Lower leg skin (tissue), 3 donors: ENCODE measurements at regions not wholly inside any gene's neighbourhood (a gene's known extent, or its start where the extent isn't known, plus 50 kb on each side); places are given as distances from the start of the nearest gene placed in this dataset.

Experiments
- CTCF ChIP-seq, 3 donors: fragments of 450-650 bp; IDR thresholded peaks; one replicate each; pipeline ENCODE4 v1.5.1; 2016; ENCODE audit warnings: antibody characterized with exemption in 3 of 3, mild to moderate bottlenecking in 3 of 3, moderate library complexity in 2 of 3
- POLR2A ChIP-seq, 2 donors: fragments of 450-650 bp; IDR thresholded peaks; one replicate each; pipeline ENCODE4 v1.6.1; 2016 to 2017; ENCODE audit warnings: antibody characterized with exemption in 2 of 2, mild to moderate bottlenecking in 1 of 2, moderate library complexity in 1 of 2

- TF ChIP-seq POLR2A (IDR thresholded peaks at IDR 0.05), result no peak
- TF ChIP-seq CTCF (IDR thresholded peaks at IDR 0.05), result no peak
Observed at GRCh38 chr21:34307991-34308532, 55.7 kb upstream of the KCNE2 start.
